22Rv1 (cell line): ENCODE measurements at regions not wholly inside any gene's neighbourhood (a gene's known extent, or its start where the extent isn't known, plus 50 kb on each side); places are given as distances from the start of the nearest gene placed in this dataset.
A peak's percentile ranks its signal among the peaks of the same experiment; 100 is the strongest.

Source experiments
- H3K27ac ChIP-seq: fragments of 450-650 bp; 2 replicates; pipeline ENCODE4 v1.5.1; 2017
- ZFX ChIP-seq: fragments of 450-650 bp; IDR thresholded peaks from 2 replicates; pipeline ENCODE4 v1.6.1; 2017; ENCODE audit warnings: antibody characterized with exemption, borderline replicate concordance
- TF ChIP-seq, protein P1 (sequence below): fragments of 450-650 bp; IDR thresholded peaks from 2 replicates; pipeline ENCODE4 v1.5.1; 2017; ENCODE audit warnings: mild to moderate bottlenecking

GRCh38 chr11:119533921-119534736 is 111.2 kb upstream of the THY1 start:
- TF ChIP-seq, protein P1, sequence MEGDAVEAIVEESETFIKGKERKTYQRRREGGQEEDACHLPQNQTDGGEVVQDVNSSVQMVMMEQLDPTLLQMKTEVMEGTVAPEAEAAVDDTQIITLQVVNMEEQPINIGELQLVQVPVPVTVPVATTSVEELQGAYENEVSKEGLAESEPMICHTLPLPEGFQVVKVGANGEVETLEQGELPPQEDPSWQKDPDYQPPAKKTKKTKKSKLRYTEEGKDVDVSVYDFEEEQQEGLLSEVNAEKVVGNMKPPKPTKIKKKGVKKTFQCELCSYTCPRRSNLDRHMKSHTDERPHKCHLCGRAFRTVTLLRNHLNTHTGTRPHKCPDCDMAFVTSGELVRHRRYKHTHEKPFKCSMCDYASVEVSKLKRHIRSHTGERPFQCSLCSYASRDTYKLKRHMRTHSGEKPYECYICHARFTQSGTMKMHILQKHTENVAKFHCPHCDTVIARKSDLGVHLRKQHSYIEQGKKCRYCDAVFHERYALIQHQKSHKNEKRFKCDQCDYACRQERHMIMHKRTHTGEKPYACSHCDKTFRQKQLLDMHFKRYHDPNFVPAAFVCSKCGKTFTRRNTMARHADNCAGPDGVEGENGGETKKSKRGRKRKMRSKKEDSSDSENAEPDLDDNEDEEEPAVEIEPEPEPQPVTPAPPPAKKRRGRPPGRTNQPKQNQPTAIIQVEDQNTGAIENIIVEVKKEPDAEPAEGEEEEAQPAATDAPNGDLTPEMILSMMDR = peak; percentile 99
- no peak for TF ChIP-seq ZFX

DNA sequence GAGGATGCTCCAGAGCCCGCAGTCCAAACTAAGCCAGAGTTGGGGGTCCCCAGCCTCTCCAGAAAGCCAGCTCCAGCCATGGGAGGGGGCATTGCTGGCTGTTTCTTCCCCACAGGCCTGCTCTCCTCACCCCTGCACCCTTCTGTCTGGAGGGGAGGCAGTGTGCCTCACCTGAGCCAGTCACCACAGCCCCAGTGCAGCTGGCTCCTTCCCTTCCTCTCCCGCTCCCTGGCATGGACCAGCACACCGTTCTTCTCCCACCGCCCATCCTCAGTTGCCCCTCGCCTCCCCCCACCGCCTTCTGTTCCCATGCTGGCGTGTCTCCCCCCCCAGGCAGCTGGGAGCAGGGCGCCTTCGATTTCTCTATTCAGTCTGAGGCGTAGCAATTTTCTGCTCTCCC is 110.5 kb upstream of the THY1 start:
- H3K27ac ChIP-seq = no peak overlapping the region
- TF ChIP-seq ZFX = no peak
- TF ChIP-seq, protein P1 = no peak

More at GRCh38 chr11:119533921-119534736, 111.2 kb upstream of the THY1 start:
- no peak overlapping the region for H3K27ac ChIP-seq

GRCh38 chr11:119532551-119532950 is 109.6 kb upstream of the THY1 start:
- TF ChIP-seq ZFX = no peak
- TF ChIP-seq, protein P1 = no peak
- no peak overlapping the region for H3K27ac ChIP-seq

- no peak for TF ChIP-seq ZFX
- TF ChIP-seq, protein P1 = no peak
- H3K27ac ChIP-seq = no peak overlapping the region
Observed at GRCh38 chr11:119531623-119532022, 108.7 kb upstream of the THY1 start.

- H3K27ac ChIP-seq = no peak overlapping the region
- TF ChIP-seq, protein P1 = no peak
- TF ChIP-seq ZFX = no peak
Observed at GRCh38 chr11:119531056-119531455, 108.1 kb upstream of the THY1 start.

GRCh38 chr11:119530509-119530908 is 107.5 kb upstream of the THY1 start:
- TF ChIP-seq, protein P1 = no peak
- TF ChIP-seq ZFX = no peak

GRCh38 chr11:119529936-119530335 is 107.0 kb upstream of the THY1 start:
- TF ChIP-seq ZFX = no peak
- TF ChIP-seq, protein P1 = no peak
- H3K27ac ChIP-seq = no peak overlapping the region

More at GRCh38 chr11:119530509-119530908, 107.5 kb upstream of the THY1 start:
- H3K27ac ChIP-seq = no peak overlapping the region
